AG20443 (cell line): ENCODE measurements at regions not wholly inside any gene's neighbourhood (a gene's known extent, or its start where the extent isn't known, plus 50 kb on each side); places are given as distances from the start of the nearest gene placed in this dataset.

Source experiments
- DNase-seq: peaks from one replicate; pipeline ENCODE4 v3.0.0; 2012; ENCODE audit warnings: low spot score, mixed read lengths

- no peak for DNase-seq
Observed at GRCh38 chr20:7415427-7415826, 524.8 kb downstream of the HAO1 start.

- DNase-seq = no peak
Observed at GRCh38 chr20:7416382-7416781, 523.9 kb downstream of the HAO1 start.

GRCh38 chr20:7420345-7420744, 519.9 kb downstream of the HAO1 start:
- no peak for DNase-seq

GRCh38 chr20:7426890-7427496, 513.3 kb downstream of the HAO1 start:
- DNase-seq = no peak

GRCh38 chr20:7428946-7429345, 511.3 kb downstream of the HAO1 start:
- DNase-seq = no peak

- no peak for DNase-seq
Observed at GRCh38 chr20:7432612-7433011, 507.6 kb downstream of the HAO1 start.

- no peak for DNase-seq
Observed at GRCh38 chr20:7437311-7437710, 502.9 kb downstream of the HAO1 start.

GRCh38 chr20:7449269-7449668, 491.0 kb downstream of the HAO1 start:
- DNase-seq = no peak

GRCh38 chr20:7452890-7453289, 487.4 kb downstream of the HAO1 start:
- no peak for DNase-seq

- DNase-seq = no peak
Observed at GRCh38 chr20:7454047-7454446, 486.2 kb downstream of the HAO1 start.

GRCh38 chr20:7458459-7458858, 481.8 kb downstream of the HAO1 start:
- DNase-seq = no peak

- no peak for DNase-seq
Observed at GRCh38 chr20:7459083-7459482, 481.2 kb downstream of the HAO1 start.

GRCh38 chr20:7463290-7463689, 477.0 kb downstream of the HAO1 start:
- no peak for DNase-seq

- no peak for DNase-seq
Observed at GRCh38 chr20:7470912-7471311, 469.3 kb downstream of the HAO1 start.

GRCh38 chr20:7490288-7490687, 450.0 kb downstream of the HAO1 start:
- DNase-seq = no peak

- no peak for DNase-seq
Observed at GRCh38 chr20:7492257-7492656, 448.0 kb downstream of the HAO1 start.

- DNase-seq = no peak
Observed at GRCh38 chr20:7493311-7493710, 446.9 kb downstream of the HAO1 start.

GRCh38 chr20:7496394-7496991, 443.8 kb downstream of the HAO1 start:
- no peak for DNase-seq

GRCh38 chr20:7497985-7498384, 442.3 kb downstream of the HAO1 start:
- DNase-seq = no peak

GRCh38 chr20:7499201-7499600, 441.1 kb downstream of the HAO1 start:
- DNase-seq = no peak

- DNase-seq = no peak
Observed at GRCh38 chr20:7500231-7500663, 440.0 kb downstream of the HAO1 start.

GRCh38 chr20:7503501-7503900, 436.8 kb downstream of the HAO1 start:
- DNase-seq = no peak

GRCh38 chr20:7505152-7505834, 435.0 kb downstream of the HAO1 start:
- no peak for DNase-seq

GRCh38 chr20:7505835-7506221, 434.4 kb downstream of the HAO1 start:
- DNase-seq = no peak
